Fibroblast of lung (primary cell): ENCODE measurements at regions not wholly inside any gene's neighbourhood (a gene's known extent, or its start where the extent isn't known, plus 50 kb on each side); places are given as distances from the start of the nearest gene placed in this dataset.

Experiments
- DNase-seq, 2 donors: peaks; one replicate each; pipeline versions ENCODE4 v3.0.0 to v3.0.0-alpha.2; 2010; ENCODE audit warnings: low read depth in 2 of 2
- H2AFZ ChIP-seq: 2 replicates; pipeline ENCODE4 v1.5.1; 2012; ENCODE audit warnings: low read length, control low read depth, inconsistent platforms
- H3K27ac ChIP-seq: 2 replicates; pipeline ENCODE4 v1.5.1; 2011; ENCODE audit warnings: low read length, control low read depth; ENCODE audit not compliant: insufficient read depth
- H3K27me3 ChIP-seq: 2 replicates; pipeline ENCODE4 v1.5.1; 2011; ENCODE audit warnings: mild to moderate bottlenecking, low read length; ENCODE audit not compliant: control insufficient read depth, insufficient read depth
- H3K36me3 ChIP-seq: 2 replicates; pipeline ENCODE4 v1.5.1; 2011; ENCODE audit warnings: low read length; ENCODE audit not compliant: control insufficient read depth, insufficient read depth
- H3K4me1 ChIP-seq: 2 replicates; pipeline ENCODE4 v1.5.1; 2011; ENCODE audit warnings: low read length; ENCODE audit not compliant: control insufficient read depth, insufficient read depth; ENCODE audit errors: extremely low read depth
- H3K4me2 ChIP-seq: 2 replicates; pipeline ENCODE4 v1.5.1; 2011; ENCODE audit warnings: low read length, control low read depth; ENCODE audit not compliant: insufficient read depth; ENCODE audit errors: extremely low read depth
- H3K4me3 ChIP-seq, 4 experiments: fragments of 200-600 bp in 1 of 4; sonication (generic) in 1 of 4; replicated peaks in 1 of 4; 2 replicates each; pipeline ENCODE4 v1.5.1; 2011 to 2016; ENCODE audit warnings: low read length in 4 of 4, low read depth in 3 of 4, mild to moderate bottlenecking in 3 of 4, control low read depth in 2 of 4, inconsistent platforms in 1 of 4, mixed read lengths in 1 of 4; ENCODE audit not compliant: insufficient read depth in 1 of 4; ENCODE audit errors: control extremely low read depth in 1 of 4
- H3K79me2 ChIP-seq: 2 replicates; pipeline ENCODE4 v1.5.1; 2012; ENCODE audit warnings: mild to moderate bottlenecking, low read length, inconsistent platforms; ENCODE audit not compliant: control insufficient read depth, insufficient read depth
- H3K9ac ChIP-seq: 2 replicates; pipeline ENCODE4 v1.5.1; 2011; ENCODE audit warnings: mild to moderate bottlenecking, low read length, control low read depth; ENCODE audit not compliant: insufficient read depth
- H3K9me3 ChIP-seq: 2 replicates; pipeline ENCODE4 v1.5.1; 2012; ENCODE audit warnings: low read depth, low read length; ENCODE audit not compliant: control insufficient read depth, insufficient read depth
- H4K20me1 ChIP-seq: 2 replicates; pipeline ENCODE4 v1.5.1; 2011; ENCODE audit warnings: low read length; ENCODE audit not compliant: control insufficient read depth, insufficient read depth; ENCODE audit errors: extremely low read depth
- EZH2 ChIP-seq: IDR thresholded peaks from 2 replicates; pipeline ENCODE4 v1.5.1; 2012; ENCODE audit warnings: low read length, control low read depth, mild to moderate bottlenecking; ENCODE audit errors: missing control alignments
- TF ChIP-seq, protein P1 (sequence below), 2 donors: IDR thresholded peaks in 1 of 2; conservative IDR thresholded peaks in 1 of 2; 1 replicate in 1 of 2; 2 replicates in 1 of 2; pipeline ENCODE4 v1.5.1; 2011 to 2012; ENCODE audit warnings: low read length in 2 of 2, control low read depth in 1 of 2, inconsistent platforms in 1 of 2, low read depth in 1 of 2, mild to moderate bottlenecking in 1 of 2

DNA sequence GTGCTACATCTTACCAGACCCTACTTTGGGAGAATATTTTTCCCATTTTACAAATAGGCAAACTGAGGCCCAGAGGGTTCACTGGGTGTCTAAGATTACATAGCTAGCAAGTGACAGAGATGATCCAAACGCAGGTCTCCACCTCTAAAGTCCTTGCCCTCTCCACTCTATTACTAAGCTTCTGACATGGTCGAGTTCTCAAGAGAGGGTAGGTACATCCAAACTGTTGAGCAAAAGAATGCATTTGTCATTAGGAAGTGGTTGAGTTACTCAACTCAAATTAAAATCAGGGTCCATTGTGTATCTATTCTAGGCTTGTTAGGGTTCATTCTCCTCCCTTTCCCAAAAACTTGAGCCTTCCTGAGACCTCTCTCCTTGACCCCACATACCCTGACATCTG is 680.6 kb upstream of the FANCL start:
- H3K9ac ChIP-seq, result no peak overlapping the region

DNA sequence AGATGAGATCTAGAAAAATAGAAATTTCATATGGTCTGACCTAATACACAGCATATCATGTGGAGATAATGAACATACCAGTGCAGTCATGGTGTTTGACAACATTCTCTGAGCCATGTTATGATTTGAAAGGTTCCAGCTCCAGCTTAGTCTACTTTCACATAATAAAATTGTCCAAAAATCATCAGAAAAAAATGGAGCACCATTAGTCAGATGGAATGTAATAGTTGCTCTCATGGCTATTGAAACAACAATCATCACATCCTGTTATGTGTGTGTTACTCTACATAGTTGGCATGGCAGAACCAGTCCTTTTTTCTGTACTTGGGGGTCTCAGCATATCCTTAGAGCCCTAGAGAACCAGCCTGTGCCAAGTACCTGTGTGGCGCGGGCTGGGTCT is 678.9 kb upstream of the FANCL start:
- DNase-seq, result peak in 1 of 2 donors; percentile 43
- no peaks in the 10 kb centered on the region for H3K36me3 ChIP-seq
- H3K4me2 ChIP-seq, result no peak overlapping the region
- no peak overlapping the region for H3K27ac ChIP-seq
- H3K9me3 ChIP-seq, result no peaks in the 10 kb centered on the region
- TF ChIP-seq, protein P1, sequence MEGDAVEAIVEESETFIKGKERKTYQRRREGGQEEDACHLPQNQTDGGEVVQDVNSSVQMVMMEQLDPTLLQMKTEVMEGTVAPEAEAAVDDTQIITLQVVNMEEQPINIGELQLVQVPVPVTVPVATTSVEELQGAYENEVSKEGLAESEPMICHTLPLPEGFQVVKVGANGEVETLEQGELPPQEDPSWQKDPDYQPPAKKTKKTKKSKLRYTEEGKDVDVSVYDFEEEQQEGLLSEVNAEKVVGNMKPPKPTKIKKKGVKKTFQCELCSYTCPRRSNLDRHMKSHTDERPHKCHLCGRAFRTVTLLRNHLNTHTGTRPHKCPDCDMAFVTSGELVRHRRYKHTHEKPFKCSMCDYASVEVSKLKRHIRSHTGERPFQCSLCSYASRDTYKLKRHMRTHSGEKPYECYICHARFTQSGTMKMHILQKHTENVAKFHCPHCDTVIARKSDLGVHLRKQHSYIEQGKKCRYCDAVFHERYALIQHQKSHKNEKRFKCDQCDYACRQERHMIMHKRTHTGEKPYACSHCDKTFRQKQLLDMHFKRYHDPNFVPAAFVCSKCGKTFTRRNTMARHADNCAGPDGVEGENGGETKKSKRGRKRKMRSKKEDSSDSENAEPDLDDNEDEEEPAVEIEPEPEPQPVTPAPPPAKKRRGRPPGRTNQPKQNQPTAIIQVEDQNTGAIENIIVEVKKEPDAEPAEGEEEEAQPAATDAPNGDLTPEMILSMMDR (conservative IDR thresholded peaks at IDR 0.05 in 1 of 2, IDR thresholded peaks at IDR 0.05 in 1 of 2; ENCODE audit: low read depth in 1 of 2, low read length in 2 of 2), result no peak
- TF ChIP-seq EZH2, result no peak
- H3K4me3 ChIP-seq, result no peak overlapping the region
- no peak overlapping the region for H3K9ac ChIP-seq
- H4K20me1 ChIP-seq, result no peaks in the 10 kb centered on the region
- no peaks in the 10 kb centered on the region for H3K79me2 ChIP-seq
- no peaks in the 10 kb centered on the region for H3K4me1 ChIP-seq
- no peaks in the 10 kb centered on the region for H3K27me3 ChIP-seq
- no peak overlapping the region for H2AFZ ChIP-seq

More for the DNA sequence above, 680.6 kb upstream of the FANCL start:
- no peaks in the 10 kb centered on the region for H3K27me3 ChIP-seq
- H3K36me3 ChIP-seq, result no peaks in the 10 kb centered on the region
- H3K4me3 ChIP-seq, result no peak overlapping the region
- DNase-seq, result no peak
- no peaks in the 10 kb centered on the region for H3K4me1 ChIP-seq
- H2AFZ ChIP-seq, result no peak overlapping the region
- no peaks in the 10 kb centered on the region for H3K79me2 ChIP-seq
- no peak for TF ChIP-seq EZH2
- TF ChIP-seq, protein P1 (conservative IDR thresholded peaks at IDR 0.05 in 1 of 2, IDR thresholded peaks at IDR 0.05 in 1 of 2; ENCODE audit: low read depth in 1 of 2, low read length in 2 of 2), result no peak
- H3K27ac ChIP-seq, result no peak overlapping the region
- no peaks in the 10 kb centered on the region for H3K9me3 ChIP-seq
- H4K20me1 ChIP-seq, result no peaks in the 10 kb centered on the region
- H3K4me2 ChIP-seq, result no peak overlapping the region

DNA sequence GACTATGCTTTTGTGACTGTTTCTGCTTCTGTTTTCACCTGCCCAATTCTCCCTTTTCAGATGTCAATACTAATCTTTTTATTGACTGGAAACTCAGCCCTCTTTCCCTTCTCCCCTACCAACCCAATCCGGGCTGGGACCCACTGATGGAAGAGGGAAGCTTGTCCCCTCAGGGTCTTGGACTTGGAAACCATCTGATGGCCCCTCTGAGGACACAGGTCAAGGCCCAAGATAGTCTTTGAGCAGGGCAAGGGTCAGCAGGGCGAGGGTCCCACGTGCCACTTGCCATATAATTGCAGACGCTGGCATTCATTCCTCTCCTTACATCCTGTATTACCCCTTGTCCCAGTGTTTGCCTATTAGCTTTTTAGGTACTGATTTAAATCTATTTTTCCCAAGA is 678.2 kb upstream of the FANCL start:
- H3K9me3 ChIP-seq, result no peaks in the 10 kb centered on the region
- H3K4me1 ChIP-seq, result no peaks in the 10 kb centered on the region
- DNase-seq, result no peak
- H3K4me2 ChIP-seq, result no peak overlapping the region
- no peaks in the 10 kb centered on the region for H3K27me3 ChIP-seq
- no peak overlapping the region for H2AFZ ChIP-seq
- no peak overlapping the region for H3K4me3 ChIP-seq
- H3K36me3 ChIP-seq, result no peaks in the 10 kb centered on the region
- H4K20me1 ChIP-seq, result no peaks in the 10 kb centered on the region
- H3K27ac ChIP-seq, result no peak overlapping the region
- no peaks in the 10 kb centered on the region for H3K79me2 ChIP-seq
- H3K9ac ChIP-seq, result no peak overlapping the region
- TF ChIP-seq EZH2, result no peak
- TF ChIP-seq, protein P1 (conservative IDR thresholded peaks at IDR 0.05 in 1 of 2, IDR thresholded peaks at IDR 0.05 in 1 of 2; ENCODE audit: low read depth in 1 of 2, low read length in 2 of 2), result no peak
